Left cardiac atrium (tissue), 4 donors: ENCODE measurements at regions not wholly inside any gene's neighbourhood (a gene's known extent, or its start where the extent isn't known, plus 50 kb on each side); places are given as distances from the start of the nearest gene placed in this dataset.
A peak's percentile ranks its signal among the peaks of the same experiment; 100 is the strongest.

Experiments
- ATAC-seq, 2 donors: fragments of 200-7000 bp; cut with Tn5 transposase; one replicate each; pipeline ENCODE4 v1.9.1; 2020; ENCODE audit warnings: mild to moderate bottlenecking in 2 of 2, moderate library complexity in 2 of 2
- DNase-seq: peaks from one replicate; pipeline ENCODE4 v3.0.0-alpha.2; 2020
- intact Hi-C, 2 donors: fragments of 100-400 bp; cut with DNase I; formaldehyde crosslinking; loops; one replicate each; pipeline versions ENCODE4 v1.14.1 to v1.15.1; 2022 to 2023
- donor health status: DM: no; HTN: yes; CAD: no.
- donor health status: DM: no; HTN: yes; CAD: no; lungs with severe emphysema.
- donor health status: DM: yes; HTN: yes; CAD: no.
- donor health status: Dilated cardiomyopathy.

DNA sequence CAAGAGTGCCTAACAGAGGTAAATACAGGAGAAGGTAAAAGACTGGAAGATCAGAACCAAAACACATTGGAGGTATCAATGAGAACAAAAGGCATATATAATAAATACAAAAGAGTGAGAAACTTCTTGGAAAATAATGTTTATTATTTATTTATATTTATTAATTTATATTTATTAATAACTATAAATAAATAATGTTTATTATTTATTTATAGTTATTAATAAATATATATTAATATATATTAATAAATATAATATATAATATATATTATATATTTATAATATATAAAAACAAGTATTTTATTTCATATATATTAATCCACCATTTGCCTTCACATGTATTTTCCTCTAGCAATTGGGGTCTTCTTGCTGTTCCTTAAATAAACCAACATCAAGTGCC is 391.9 kb downstream of the GPATCH2 start:
- ATAC-seq (no peak), DNase-seq (no peak)
- intact Hi-C loops, result no loop called here

- ATAC-seq (peak in 1 of 2 donors; percentile 53), DNase-seq (no peak)
- intact Hi-C loops, result loop anchor here in 1 of 2 donors (5.0 kb wide), 1 partner anchor 478 kb away; no protein-coding TSS in a partner anchor
Observed at GRCh38 chr1:217230412-217230811, 400.5 kb downstream of the GPATCH2 start.

GRCh38 chr1:217228689-217229088 is 402.2 kb downstream of the GPATCH2 start:
- no peak for ATAC-seq
- no peak for DNase-seq
- intact Hi-C loops, result no loop called here

- DNase-seq (no peak), ATAC-seq (no peak)
- intact Hi-C loops, result no loop called here
Observed at GRCh38 chr1:217224201-217224600, 406.7 kb downstream of the GPATCH2 start.

- intact Hi-C loops, result no loop called here
- DNase-seq, result no peak
- ATAC-seq, result no peak
Observed at GRCh38 chr1:217214551-217214950, 416.3 kb downstream of the GPATCH2 start.

DNA sequence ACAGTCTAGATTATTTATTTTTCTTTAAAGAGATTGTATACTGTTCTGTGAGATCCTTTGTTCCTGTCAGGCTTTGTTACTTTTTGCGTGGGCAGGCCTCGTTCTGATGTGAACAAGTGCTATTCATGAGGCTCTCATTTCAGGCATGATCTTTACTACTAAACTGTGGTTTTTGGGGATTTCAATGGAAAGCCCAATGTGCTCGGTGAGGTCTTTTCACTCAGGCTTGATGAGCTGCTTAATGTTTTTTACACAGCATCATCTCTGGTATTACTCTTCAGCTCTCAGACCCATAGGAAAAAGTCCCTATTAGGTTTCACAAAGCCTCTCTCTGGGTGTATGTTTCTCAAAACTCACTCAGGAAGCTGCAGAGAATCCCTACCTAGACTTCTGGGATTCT is 419.4 kb downstream of the GPATCH2 start:
- intact Hi-C loops, result no loop called here
- ATAC-seq, result no peak
- no peak for DNase-seq

GRCh38 chr1:217205578-217205977 is 425.3 kb downstream of the GPATCH2 start:
- intact Hi-C loops, result no loop called here
- no peak for DNase-seq
- no peak for ATAC-seq

GRCh38 chr1:217196616-217197015 is 434.3 kb downstream of the GPATCH2 start:
- intact Hi-C loops, result no loop called here
- ATAC-seq (no peak), DNase-seq (no peak)

GRCh38 chr1:217193151-217193550 is 437.7 kb downstream of the GPATCH2 start:
- intact Hi-C loops, result no loop called here
- ATAC-seq (no peak), DNase-seq (no peak)

- ATAC-seq (no peak), DNase-seq (no peak)
- intact Hi-C loops, result no loop called here
Observed at GRCh38 chr1:217191441-217191840, 439.4 kb downstream of the GPATCH2 start.

DNA sequence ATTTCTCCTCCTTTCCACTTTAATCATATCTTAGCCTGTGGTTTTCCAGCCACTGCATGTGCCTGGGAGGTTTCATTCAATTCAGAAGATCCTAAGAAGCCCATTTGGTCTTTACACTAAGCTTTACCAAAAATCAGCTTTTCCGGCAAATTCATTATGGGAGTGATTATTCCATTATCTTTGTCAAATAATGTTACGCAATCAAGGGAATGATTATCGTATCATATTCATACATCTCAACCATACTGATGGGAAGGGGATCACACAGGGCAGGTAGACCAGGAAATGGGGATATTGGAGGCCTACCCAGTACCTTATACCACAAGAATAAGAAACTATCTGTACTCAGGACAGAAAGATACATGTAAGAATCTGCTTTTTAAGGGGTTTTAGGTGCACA is 440.5 kb downstream of the GPATCH2 start:
- DNase-seq (no peak), ATAC-seq (no peak)
- intact Hi-C loops, result no loop called here

GRCh38 chr1:217189362-217189761 is 441.5 kb downstream of the GPATCH2 start:
- DNase-seq, result no peak
- ATAC-seq, result no peak
- intact Hi-C loops, result no loop called here

DNA sequence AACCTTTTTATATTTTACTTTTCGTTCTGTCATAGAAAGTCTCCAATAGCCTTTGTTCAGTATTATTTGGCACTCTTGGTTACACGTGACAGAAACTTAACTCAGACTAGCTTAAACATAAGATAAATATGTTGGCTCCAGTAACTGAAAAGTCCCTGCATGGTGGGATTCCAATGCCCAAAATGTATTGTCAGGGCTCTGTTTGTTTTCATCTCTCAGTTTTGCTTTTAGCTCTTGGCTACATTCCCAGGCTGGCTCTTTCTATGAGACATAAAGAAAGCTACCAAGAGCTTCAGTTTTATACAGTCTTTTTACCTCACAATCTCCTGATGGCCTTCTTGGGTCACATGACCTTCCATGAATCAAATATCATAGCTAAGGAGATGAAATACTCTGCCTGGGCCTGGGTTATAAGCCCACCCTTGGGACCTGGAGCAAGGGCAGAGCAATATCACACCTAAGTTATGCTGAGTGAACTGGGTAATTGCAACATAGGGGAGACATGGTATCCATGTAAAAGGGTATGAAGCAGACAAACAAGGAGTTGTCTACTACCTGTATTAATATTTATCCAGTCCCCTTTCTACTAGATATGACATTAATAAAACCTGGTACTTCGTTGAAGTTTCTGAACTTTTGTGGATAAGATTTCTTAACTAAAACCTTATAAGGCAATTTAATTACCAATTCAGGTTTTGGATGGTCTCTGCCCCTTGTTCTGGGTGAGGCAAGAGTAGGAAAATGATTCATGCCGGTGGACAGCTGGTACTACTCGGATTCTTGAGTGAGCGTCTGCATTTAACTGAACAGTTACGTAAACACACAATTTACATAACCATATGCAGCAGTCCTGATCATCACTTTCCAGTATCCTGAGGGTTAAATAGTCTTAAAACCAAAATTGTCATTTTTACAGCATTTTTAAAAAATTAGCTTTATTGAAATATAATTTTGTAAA is 442.3 kb downstream of the GPATCH2 start:
- ATAC-seq (peak in 1 of 2 donors; percentile 58), DNase-seq (no peak)
- intact Hi-C loops, result no loop called here

GRCh38 chr1:217186664-217187063 is 444.2 kb downstream of the GPATCH2 start:
- intact Hi-C loops, result no loop called here
- no peak for DNase-seq
- ATAC-seq, result no peak

DNA sequence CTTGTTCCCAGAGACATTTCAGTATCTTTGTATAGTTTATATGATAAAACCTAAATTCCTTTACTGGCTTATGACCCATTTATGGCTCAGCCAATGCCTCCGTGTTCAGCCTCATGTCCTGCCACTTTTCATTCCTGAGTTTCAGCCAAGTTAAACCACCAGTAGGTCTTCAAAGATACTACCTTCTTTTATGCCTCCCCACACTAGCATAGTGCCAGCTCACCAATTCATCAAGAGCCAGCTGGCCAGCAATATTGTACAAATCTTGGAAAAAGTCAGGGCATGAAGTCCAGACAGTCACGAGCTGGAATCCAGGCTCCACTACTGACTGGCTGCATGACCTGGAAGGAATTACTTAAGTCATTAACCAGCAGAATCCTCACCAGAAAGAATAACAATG is 446.0 kb downstream of the GPATCH2 start:
- intact Hi-C loops, result no loop called here
- ATAC-seq (no peak), DNase-seq (no peak)

DNA sequence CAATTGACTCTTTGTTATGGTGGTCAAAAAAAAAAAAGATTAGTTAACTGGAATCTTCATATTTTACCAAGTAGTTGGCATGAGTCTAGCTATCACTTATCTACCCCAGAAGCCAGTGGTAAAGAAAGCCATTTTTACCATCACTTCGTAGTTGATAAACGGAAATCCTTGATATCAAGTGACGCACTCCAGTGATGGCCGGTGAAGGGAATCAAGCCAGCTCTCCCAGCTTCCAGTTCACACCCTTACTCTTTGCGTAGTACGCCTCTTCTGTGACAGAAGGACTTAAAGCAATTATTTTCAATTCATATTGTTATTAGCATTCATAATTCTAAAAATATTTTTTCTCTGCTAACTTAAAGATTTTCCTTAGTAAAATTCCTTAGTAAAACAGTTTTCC is 447.9 kb downstream of the GPATCH2 start:
- peak in 1 of 2 donors; percentile 65 for ATAC-seq

DNA sequence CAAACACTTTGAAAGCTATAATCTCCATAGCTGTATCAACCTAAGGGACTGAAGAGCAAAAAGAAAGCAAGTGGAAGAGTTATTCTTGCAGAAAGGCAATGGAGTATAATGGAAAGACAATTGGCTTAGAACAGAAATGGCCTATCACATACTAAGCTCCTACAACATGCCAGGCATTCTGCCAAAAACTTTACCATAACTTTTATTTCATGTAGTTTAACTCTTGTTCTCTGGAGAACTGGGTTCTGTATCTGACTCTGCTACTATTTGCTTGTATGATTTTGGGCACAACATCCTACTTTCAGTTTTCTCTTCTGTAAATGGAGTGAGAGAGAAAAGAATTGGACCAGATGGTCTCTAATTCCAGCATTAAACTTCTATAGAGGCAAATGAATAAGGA is 449.1 kb downstream of the GPATCH2 start:
- intact Hi-C loops, result no loop called here
- ATAC-seq, result no peak
- DNase-seq, result no peak

More for the DNA sequence above, 447.9 kb downstream of the GPATCH2 start:
- no peak for DNase-seq
- intact Hi-C loops, result no loop called here

DNA sequence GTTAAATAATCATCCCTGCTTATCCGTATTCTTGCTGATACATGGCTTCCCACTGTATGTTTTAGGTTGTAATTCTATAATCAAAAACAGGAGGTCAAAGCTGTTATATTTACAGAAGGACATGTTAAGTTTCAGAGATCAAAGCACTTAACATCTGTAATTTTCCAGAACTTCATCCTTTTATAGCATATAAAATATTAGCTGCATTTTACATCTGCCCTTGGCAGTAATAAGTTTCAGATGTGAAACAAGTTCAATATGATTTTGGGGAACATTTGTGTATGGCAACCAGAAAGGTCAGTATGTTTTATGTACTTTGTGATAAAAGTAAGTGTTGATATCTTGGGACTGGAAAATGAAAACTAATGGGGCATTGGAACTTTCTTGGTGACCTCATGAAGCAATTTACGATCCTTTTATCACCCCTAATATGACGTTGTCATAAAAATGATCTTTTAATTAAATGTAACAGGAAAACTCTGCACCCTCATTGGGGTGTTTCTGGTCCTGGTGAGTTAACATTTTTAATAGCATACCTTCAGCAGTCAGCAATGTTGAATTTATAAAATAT is 449.6 kb downstream of the GPATCH2 start:
- intact Hi-C loops, result no loop called here
- ATAC-seq, result no peak
- no peak for DNase-seq

- DNase-seq, result no peak
- ATAC-seq, result no peak
- intact Hi-C loops, result no loop called here
Observed at GRCh38 chr1:217180443-217180842, 450.4 kb downstream of the GPATCH2 start.

GRCh38 chr1:217164403-217164802 is 441.2 kb upstream of the ESRRG start:
- ATAC-seq, result no peak
- intact Hi-C loops, result no loop called here
- DNase-seq, result no peak

DNA sequence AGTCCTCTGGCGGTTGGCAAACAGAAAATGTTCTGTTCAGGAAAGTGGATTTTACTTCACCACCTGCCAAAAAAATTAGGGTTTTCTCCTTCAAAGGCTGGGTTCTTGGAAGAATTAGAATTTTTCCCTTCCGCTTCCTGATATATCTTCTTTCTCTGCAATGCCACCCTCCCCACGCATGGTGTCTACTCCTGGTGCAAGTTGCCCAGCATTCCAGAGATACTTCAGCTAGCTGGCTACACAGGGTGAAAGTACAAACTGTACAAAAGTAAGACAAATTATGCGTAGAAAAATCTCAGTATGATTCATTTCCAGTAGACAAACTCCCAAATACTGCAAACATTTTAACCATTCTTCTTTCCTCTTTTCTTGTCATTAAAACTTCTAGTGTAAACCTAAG is 430.1 kb upstream of the ESRRG start:
- ATAC-seq (peak in 1 of 2 donors; percentile 93), DNase-seq (no peak)
- intact Hi-C loops, result no loop called here
